ENCODE measurements at regions not wholly inside any gene's neighbourhood (a gene's known extent, or its start where the extent isn't known, plus 50 kb on each side); places are given as distances from the start of the nearest gene placed in this dataset.

GRCh38 chr3:72604328-72604727 lies 243.9 kb downstream of the SHQ1 start:
- no peak for TF ChIP-seq CTCF (IDR thresholded peaks at IDR 0.05)
- no peak for TF ChIP-seq POLR2A (IDR thresholded peaks at IDR 0.05)

All from testis (tissue), 2 donors.